HEK293T (cell line): ENCODE measurements at regions not wholly inside any gene's neighbourhood (a gene's known extent, or its start where the extent isn't known, plus 50 kb on each side); places are given as distances from the start of the nearest gene placed in this dataset.

Experiments used
- BHLHE40 ChIP-seq: fragments of 450-650 bp; IDR thresholded peaks from 2 replicates; pipeline ENCODE4 v1.6.1; 2016; ENCODE audit warnings: mild to moderate bottlenecking, moderate library complexity, borderline replicate concordance
- CTBP1 ChIP-seq: fragments of 450-650 bp; IDR thresholded peaks from 2 replicates; pipeline ENCODE4 v1.6.1; 2016; ENCODE audit warnings: borderline replicate concordance
- ELF4 ChIP-seq: fragments of 450-650 bp; IDR thresholded peaks from 2 replicates; pipeline ENCODE4 v1.6.1; 2017; ENCODE audit warnings: antibody characterized with exemption
- FOXA1 ChIP-seq: fragments of 450-650 bp; IDR thresholded peaks from 2 replicates; pipeline ENCODE4 v1.6.1; 2016; ENCODE audit warnings: mild to moderate bottlenecking
- FOXK2 ChIP-seq: fragments of 450-650 bp; IDR thresholded peaks from 2 replicates; pipeline ENCODE4 v1.6.1; 2016; ENCODE audit warnings: mild to moderate bottlenecking
- FOXM1 ChIP-seq: fragments of 450-650 bp; IDR thresholded peaks from 2 replicates; pipeline ENCODE4 v1.6.1; 2017; ENCODE audit warnings: mild to moderate bottlenecking, borderline replicate concordance
- HDGF ChIP-seq: fragments of 450-650 bp; IDR thresholded peaks from 2 replicates; pipeline ENCODE4 v1.6.1; 2017; ENCODE audit warnings: antibody characterized with exemption, borderline replicate concordance
- NFRKB ChIP-seq: fragments of 450-650 bp; IDR thresholded peaks from 2 replicates; pipeline ENCODE4 v1.6.1; 2016; ENCODE audit warnings: mild to moderate bottlenecking, moderate library complexity
- SP1 ChIP-seq: fragments of 450-650 bp; IDR thresholded peaks from 2 replicates; pipeline ENCODE4 v1.6.1; 2017
- SUZ12 ChIP-seq: fragments of 450-650 bp; IDR thresholded peaks from 2 replicates; pipeline ENCODE4 v1.6.1; 2016; ENCODE audit warnings: mild to moderate bottlenecking
- TARDBP ChIP-seq: fragments of 450-650 bp; IDR thresholded peaks from 2 replicates; pipeline ENCODE4 v1.6.1; 2016
- ZNF384 ChIP-seq: fragments of 450-650 bp; IDR thresholded peaks from 2 replicates; pipeline ENCODE4 v1.6.1; 2016
- TF ChIP-seq, protein P1 (sequence below): fragments of 450-650 bp; IDR thresholded peaks from 2 replicates; pipeline ENCODE4 v1.6.1; 2016

DNA sequence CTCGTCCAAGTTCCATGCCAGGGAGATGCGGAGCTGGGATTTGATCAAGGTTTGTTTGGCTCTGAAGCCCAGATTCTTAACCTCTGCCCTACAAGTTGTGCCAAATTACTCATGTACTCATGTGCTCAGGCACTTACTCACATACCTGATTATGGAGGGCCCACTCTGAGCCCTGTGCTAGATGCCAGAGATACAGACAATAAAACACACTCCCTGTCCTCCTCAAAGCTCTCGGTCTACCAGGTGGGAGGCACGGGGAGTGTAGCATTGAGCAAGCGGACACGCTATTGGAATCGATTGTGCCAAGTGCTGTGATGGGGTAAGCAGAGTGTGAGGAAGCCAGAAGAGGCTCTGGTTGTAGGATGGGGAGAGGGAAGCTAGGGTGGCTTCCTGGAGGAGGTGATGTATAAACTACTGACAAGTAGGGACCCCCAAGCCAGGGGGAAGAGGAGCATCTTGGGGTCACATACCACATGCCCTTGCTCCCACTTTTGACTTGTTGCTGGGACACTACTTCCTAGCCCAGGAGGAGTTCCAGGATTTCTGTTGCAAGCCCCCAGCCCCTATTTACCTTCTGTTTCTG is 49.8 kb upstream of the IFNLR1 start:
- TF ChIP-seq NFRKB (no peak), FOXK2 (no peak), CTBP1 (no peak), BHLHE40 (no peak), FOXA1 (no peak), SP1 (no peak), TARDBP (no peak), SUZ12 (no peak), ZNF384 (no peak), FOXM1 (no peak), ELF4 (no peak), HDGF (no peak)
- TF ChIP-seq, protein P1, sequence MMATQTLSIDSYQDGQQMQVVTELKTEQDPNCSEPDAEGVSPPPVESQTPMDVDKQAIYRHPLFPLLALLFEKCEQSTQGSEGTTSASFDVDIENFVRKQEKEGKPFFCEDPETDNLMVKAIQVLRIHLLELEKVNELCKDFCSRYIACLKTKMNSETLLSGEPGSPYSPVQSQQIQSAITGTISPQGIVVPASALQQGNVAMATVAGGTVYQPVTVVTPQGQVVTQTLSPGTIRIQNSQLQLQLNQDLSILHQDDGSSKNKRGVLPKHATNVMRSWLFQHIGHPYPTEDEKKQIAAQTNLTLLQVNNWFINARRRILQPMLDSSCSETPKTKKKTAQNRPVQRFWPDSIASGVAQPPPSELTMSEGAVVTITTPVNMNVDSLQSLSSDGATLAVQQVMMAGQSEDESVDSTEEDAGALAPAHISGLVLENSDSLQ, result no peak
